ENCODE measurements at regions not wholly inside any gene's neighbourhood (a gene's known extent, or its start where the extent isn't known, plus 50 kb on each side); places are given as distances from the start of the nearest gene placed in this dataset.

DNA sequence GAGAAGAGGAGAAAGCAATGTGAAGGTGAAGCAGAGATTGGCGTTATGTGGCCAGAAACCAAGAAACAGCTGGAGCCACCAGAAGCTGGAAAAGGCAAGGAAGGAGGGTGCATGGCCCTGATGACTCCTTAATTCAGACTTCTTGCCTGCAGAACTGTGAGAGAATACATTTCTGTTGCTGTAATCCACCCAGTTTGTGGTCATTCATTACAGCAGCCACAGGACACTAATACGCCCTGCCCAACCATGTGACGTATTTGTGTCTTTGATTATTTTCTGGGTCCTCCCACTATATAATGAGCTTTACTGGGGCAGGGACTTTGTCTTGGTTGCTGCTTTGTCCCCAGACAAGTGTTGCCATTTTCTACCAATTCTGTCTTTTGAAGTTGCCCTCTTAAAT lies 64.5 kb upstream of the MITF start:
- TF ChIP-seq, protein P1, sequence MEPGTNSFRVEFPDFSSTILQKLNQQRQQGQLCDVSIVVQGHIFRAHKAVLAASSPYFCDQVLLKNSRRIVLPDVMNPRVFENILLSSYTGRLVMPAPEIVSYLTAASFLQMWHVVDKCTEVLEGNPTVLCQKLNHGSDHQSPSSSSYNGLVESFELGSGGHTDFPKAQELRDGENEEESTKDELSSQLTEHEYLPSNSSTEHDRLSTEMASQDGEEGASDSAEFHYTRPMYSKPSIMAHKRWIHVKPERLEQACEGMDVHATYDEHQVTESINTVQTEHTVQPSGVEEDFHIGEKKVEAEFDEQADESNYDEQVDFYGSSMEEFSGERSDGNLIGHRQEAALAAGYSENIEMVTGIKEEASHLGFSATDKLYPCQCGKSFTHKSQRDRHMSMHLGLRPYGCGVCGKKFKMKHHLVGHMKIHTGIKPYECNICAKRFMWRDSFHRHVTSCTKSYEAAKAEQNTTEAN (CRISPR knock-in tag; IDR thresholded peaks at IDR 0.05) = no peak
- TF ChIP-seq, protein P2, sequence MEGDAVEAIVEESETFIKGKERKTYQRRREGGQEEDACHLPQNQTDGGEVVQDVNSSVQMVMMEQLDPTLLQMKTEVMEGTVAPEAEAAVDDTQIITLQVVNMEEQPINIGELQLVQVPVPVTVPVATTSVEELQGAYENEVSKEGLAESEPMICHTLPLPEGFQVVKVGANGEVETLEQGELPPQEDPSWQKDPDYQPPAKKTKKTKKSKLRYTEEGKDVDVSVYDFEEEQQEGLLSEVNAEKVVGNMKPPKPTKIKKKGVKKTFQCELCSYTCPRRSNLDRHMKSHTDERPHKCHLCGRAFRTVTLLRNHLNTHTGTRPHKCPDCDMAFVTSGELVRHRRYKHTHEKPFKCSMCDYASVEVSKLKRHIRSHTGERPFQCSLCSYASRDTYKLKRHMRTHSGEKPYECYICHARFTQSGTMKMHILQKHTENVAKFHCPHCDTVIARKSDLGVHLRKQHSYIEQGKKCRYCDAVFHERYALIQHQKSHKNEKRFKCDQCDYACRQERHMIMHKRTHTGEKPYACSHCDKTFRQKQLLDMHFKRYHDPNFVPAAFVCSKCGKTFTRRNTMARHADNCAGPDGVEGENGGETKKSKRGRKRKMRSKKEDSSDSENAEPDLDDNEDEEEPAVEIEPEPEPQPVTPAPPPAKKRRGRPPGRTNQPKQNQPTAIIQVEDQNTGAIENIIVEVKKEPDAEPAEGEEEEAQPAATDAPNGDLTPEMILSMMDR (IDR thresholded peaks at IDR 0.05 in 2 of 3, conservative IDR thresholded peaks at IDR 0.05 in 1 of 3; ENCODE audit: insufficient read depth in 2 of 3, low read depth in 1 of 3, low read length in 3 of 3) = no peak
- TF ChIP-seq FOXA1 (IDR thresholded peaks at IDR 0.05; ENCODE audit: borderline replicate concordance) = no peak
